Muscle layer of duodenum (tissue), 2 donors: ENCODE measurements at regions not wholly inside any gene's neighbourhood (a gene's known extent, or its start where the extent isn't known, plus 50 kb on each side); places are given as distances from the start of the nearest gene placed in this dataset.
"Not testable (repeated sequence)": the region's sequence is repeated elsewhere in the genome, so short reads cannot be mapped to it uniquely, and the experiment has no call there.

ENCODE experiments used
- H3K27ac ChIP-seq: one replicate; pipeline ENCODE4 v1.7.0; 2013; ENCODE audit warnings: mild to moderate bottlenecking, low read length
- H3K27me3 ChIP-seq: one replicate; pipeline ENCODE4 v1.7.0; 2013; ENCODE audit warnings: low read depth, mild to moderate bottlenecking, control low read depth, low read length
- H3K36me3 ChIP-seq, 2 donors: one replicate each; pipeline ENCODE4 v1.7.0; 2013; ENCODE audit warnings: low read length in 2 of 2, control low read depth in 1 of 2, mild to moderate bottlenecking in 1 of 2; ENCODE audit not compliant: insufficient read depth in 2 of 2, control insufficient read depth in 1 of 2
- H3K4me1 ChIP-seq, 2 donors: one replicate each; pipeline ENCODE4 v1.7.0; 2013; ENCODE audit warnings: low read length in 2 of 2, mild to moderate bottlenecking in 2 of 2, control low read depth in 1 of 2, moderate library complexity in 1 of 2; ENCODE audit not compliant: insufficient read depth in 2 of 2, control insufficient read depth in 1 of 2
- H3K4me3 ChIP-seq, 2 donors: one replicate each; pipeline ENCODE4 v1.7.0; 2013; ENCODE audit warnings: low read length in 2 of 2, low read depth in 1 of 2, mild to moderate bottlenecking in 1 of 2
- H3K9me3 ChIP-seq, 2 donors: one replicate each; pipeline ENCODE4 v1.7.0; 2013; ENCODE audit warnings: low read length in 2 of 2, control low read depth in 1 of 2, mild to moderate bottlenecking in 1 of 2; ENCODE audit not compliant: control insufficient read depth in 1 of 2
- donor health status: healthy.

GRCh38 chrX:77076896-77077295 is 370.3 kb upstream of the FGF16 start:
- H3K27me3 ChIP-seq = no peaks in the 10 kb centered on the region
- no peaks in the 10 kb centered on the region for H3K4me1 ChIP-seq
- H3K9me3 ChIP-seq = peaks cover 0 to under 1% of the 10 kb centered on the region in 2 donors

GRCh38 chrX:77081237-77081636 is 366.0 kb upstream of the FGF16 start:
- not testable (repeated sequence) for H3K27ac ChIP-seq, H3K9me3 ChIP-seq, H3K4me1 ChIP-seq, H3K36me3 ChIP-seq, H3K27me3 ChIP-seq, H3K4me3 ChIP-seq

More at GRCh38 chrX:77076896-77077295, 370.3 kb upstream of the FGF16 start:
- Histone ChIP-seq H3K4me3 (no peak overlapping the region), H3K36me3 (no peaks in the 10 kb centered on the region), H3K27ac (no peak overlapping the region)

- H3K27me3 ChIP-seq = no peaks in the 10 kb centered on the region
- H3K4me1 ChIP-seq = no peaks in the 10 kb centered on the region
- H3K36me3 ChIP-seq = no peaks in the 10 kb centered on the region
- no peak overlapping the region for H3K27ac ChIP-seq
- no peak overlapping the region for H3K4me3 ChIP-seq
- H3K9me3 ChIP-seq = peaks cover 0 to 4% of the 10 kb centered on the region in 2 donors
Observed at GRCh38 chrX:77085372-77085771, 361.8 kb upstream of the FGF16 start.

DNA sequence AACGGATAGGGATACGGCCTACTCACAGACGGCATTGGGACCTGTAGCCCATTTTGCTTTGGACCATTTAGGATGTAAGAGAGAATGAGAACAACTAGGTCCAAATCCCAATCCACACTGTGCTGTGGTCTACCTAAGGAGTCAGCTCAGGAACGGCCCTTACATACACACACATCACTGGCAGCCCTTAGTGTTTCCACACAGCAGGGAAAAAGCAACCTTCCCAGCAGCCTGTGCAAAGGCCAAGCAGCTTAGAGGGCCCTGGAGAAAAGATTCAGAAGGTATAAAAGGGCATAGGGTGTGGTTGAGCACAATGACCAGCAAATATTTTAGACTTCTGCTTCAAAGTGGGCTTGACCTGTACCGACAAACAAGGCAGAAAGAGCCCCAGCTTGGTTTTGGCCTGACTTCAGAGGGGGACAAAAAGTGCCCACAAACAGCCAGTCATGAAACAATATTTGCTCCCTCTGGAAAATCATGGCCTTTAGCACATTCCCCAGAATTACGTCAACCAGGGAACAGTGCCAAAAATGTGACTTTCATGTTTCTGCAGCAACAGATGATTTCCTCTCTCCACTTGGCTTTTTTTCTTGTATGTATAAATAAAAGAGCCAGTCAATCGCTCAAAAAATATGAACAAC is 359.5 kb upstream of the FGF16 start:
- Histone ChIP-seq H3K4me1 (no peaks in the 10 kb centered on the region), H3K27ac (no peak overlapping the region), H3K9me3 (no peaks in the 10 kb centered on the region), H3K4me3 (no peak overlapping the region), H3K27me3 (no peaks in the 10 kb centered on the region), H3K36me3 (no peaks in the 10 kb centered on the region)

DNA sequence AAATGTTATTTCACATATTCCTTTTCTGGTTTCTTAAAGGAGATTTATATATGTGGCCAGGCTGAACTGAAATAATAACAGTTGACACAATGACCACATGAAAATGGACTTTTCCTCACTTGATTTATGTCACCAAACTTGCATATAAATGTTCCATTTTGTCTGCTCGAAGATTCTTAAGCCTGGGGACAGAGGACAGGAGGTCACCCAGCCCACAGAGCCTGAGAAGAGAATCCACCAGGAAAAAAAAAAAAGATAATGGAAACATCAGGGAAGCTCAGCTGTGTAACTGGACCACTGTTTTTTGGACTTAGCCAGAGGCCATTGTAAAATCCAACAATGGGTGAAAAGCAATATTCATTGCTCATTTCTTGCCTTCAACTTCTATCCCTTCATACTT is 359.0 kb upstream of the FGF16 start:
- Histone ChIP-seq H3K4me1 (no peaks in the 10 kb centered on the region), H3K27ac (no peak overlapping the region)

GRCh38 chrX:77114501-77114900 is 332.7 kb upstream of the FGF16 start:
- Histone ChIP-seq H3K36me3 (no peaks in the 10 kb centered on the region), H3K27ac (no peak overlapping the region), H3K27me3 (no peaks in the 10 kb centered on the region), H3K9me3 (no peaks in the 10 kb centered on the region), H3K4me3 (no peak overlapping the region), H3K4me1 (no peaks in the 10 kb centered on the region)

More for the DNA sequence above, 359.0 kb upstream of the FGF16 start:
- H3K27me3 ChIP-seq = no peaks in the 10 kb centered on the region
- no peak overlapping the region for H3K4me3 ChIP-seq
- no peaks in the 10 kb centered on the region for H3K9me3 ChIP-seq
- H3K36me3 ChIP-seq = no peaks in the 10 kb centered on the region

DNA sequence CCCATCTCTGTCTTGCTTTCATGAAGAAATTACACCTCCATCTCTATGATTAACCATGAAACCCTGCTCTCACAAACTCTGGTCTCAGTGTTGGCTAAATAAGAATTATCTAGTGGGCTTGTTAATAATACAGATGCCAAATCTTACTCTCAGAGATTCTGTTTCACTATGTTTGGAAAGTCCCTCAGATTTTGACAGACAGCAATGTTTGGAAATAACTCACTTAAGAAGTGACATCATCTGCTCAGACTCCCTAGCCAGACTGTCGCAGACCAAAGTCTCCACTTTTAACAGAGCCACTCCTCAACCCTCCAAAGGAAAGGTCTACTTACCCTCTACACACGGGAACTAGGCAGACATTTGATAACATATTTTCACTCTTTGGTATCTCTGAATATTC is 328.5 kb upstream of the FGF16 start:
- H3K4me1 ChIP-seq = no peaks in the 10 kb centered on the region
- H3K36me3 ChIP-seq = no peaks in the 10 kb centered on the region
- no peak overlapping the region for H3K27ac ChIP-seq
- no peaks in the 10 kb centered on the region for H3K27me3 ChIP-seq
- no peak overlapping the region for H3K4me3 ChIP-seq
- peaks cover 0 to 2% of the 10 kb centered on the region in 2 donors for H3K9me3 ChIP-seq

DNA sequence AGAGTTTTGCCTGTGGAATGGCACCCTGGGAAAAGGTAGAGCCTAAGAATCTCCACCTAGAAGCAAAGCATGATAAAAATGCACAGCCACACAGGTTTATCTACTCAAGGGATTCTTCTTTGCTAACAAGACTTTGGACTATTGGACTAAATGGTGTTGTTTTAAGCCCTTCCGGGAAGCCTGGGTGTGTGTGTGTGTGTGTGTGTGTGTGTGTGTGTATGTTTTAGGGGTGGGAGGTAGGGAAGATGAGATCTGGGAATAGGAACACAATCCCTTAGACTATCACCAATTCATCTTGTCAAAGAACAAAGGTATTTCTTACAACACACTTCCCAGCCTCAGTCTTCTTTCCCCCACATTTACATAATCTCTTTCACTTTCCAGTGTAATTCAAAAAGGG is 327.5 kb upstream of the FGF16 start:
- Histone ChIP-seq H3K27ac (no peak overlapping the region), H3K27me3 (no peaks in the 10 kb centered on the region), H3K4me1 (no peaks in the 10 kb centered on the region), H3K36me3 (no peaks in the 10 kb centered on the region), H3K9me3 (peaks cover 0 to 2% of the 10 kb centered on the region in 2 donors), H3K4me3 (no peak overlapping the region)

DNA sequence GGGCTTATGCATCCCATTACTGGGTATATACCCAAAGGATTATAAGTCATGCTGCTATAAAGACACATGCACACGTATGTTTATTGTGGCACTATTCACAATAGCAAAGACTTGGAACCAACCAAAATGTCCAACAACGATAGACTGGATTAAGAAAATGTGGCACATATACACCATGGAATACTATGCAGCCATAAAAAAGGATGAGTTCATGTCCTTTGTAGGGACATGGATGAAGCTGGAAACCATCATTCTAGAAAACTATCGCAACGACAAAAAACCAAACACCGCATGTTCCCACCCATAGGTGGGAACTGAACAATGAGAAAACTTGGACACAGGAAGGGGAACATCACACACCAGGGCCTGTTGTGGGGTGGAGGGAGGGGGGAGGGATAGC is 323.3 kb upstream of the FGF16 start:
- H3K4me1 ChIP-seq, H3K36me3 ChIP-seq, H3K4me3 ChIP-seq, H3K27ac ChIP-seq, H3K27me3 ChIP-seq, H3K9me3 ChIP-seq: not testable (repeated sequence)

- H3K27me3 ChIP-seq, H3K36me3 ChIP-seq, H3K4me1 ChIP-seq, H3K4me3 ChIP-seq, H3K27ac ChIP-seq, H3K9me3 ChIP-seq: not testable (repeated sequence)
Observed at GRCh38 chrX:77127571-77127970, 319.6 kb upstream of the FGF16 start.

DNA sequence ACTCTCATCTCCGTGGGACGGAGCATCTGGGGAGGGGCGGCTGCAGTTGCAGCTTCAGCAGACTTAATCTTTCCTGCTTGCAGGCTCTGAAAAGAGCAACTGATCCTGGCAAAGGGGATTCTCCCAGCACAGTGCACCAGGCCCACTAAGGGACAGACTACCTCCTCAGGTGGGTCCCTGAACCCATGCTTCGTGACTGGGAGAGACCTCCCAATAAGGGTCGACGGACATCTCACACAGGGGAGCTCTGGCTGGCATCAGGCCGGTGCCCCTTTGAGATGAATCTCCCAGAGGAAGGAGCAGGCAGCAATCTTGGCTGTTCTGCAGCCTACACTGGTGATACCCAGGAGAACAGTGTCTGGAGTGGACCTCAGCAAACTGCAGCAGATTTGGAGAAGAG is 303.3 kb upstream of the FGF16 start:
- H3K27ac ChIP-seq = no peak overlapping the region
- no peaks in the 10 kb centered on the region for H3K36me3 ChIP-seq
- peaks cover 0 to 2% of the 10 kb centered on the region in 2 donors for H3K9me3 ChIP-seq
- H3K4me1 ChIP-seq = no peaks in the 10 kb centered on the region
- no peak overlapping the region for H3K4me3 ChIP-seq
- no peaks in the 10 kb centered on the region for H3K27me3 ChIP-seq

DNA sequence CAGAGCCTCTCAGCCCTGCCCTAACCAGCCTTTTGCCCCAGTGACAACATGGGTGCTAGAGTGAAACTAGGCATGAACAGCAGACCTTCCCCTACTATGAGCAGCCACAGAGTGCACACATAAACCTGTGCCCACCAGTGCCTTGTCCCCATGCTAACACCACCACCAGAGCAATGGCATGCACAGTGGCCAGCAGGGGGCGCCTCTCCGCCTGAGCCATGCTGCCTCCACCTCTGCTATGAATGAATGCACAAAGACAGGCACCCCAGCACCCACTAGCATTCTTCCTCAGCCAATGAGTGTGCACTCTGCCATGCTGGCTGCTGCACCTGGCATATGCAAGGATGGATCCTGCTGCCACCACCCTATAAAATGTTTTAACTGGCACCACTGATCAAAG is 286.9 kb upstream of the FGF16 start:
- no peaks in the 10 kb centered on the region for H3K36me3 ChIP-seq
- H3K9me3 ChIP-seq = no peaks in the 10 kb centered on the region

More for the DNA sequence above, 286.9 kb upstream of the FGF16 start:
- Histone ChIP-seq H3K4me3 (no peak overlapping the region), H3K27ac (no peak overlapping the region), H3K27me3 (no peaks in the 10 kb centered on the region), H3K4me1 (no peaks in the 10 kb centered on the region)
